Retina (tissue), 1 donor: ENCODE measurements at regions not wholly inside any gene's neighbourhood (a gene's known extent, or its start where the extent isn't known, plus 50 kb on each side); places are given as distances from the start of the nearest gene placed in this dataset.
"Not testable (repeated sequence)": the region's sequence is repeated elsewhere in the genome, so short reads cannot be mapped to it uniquely, and the experiment has no call there.

Experiments used
- DNase-seq: peaks from one replicate; pipeline ENCODE4 v3.0.0-alpha.2; 2016

DNA sequence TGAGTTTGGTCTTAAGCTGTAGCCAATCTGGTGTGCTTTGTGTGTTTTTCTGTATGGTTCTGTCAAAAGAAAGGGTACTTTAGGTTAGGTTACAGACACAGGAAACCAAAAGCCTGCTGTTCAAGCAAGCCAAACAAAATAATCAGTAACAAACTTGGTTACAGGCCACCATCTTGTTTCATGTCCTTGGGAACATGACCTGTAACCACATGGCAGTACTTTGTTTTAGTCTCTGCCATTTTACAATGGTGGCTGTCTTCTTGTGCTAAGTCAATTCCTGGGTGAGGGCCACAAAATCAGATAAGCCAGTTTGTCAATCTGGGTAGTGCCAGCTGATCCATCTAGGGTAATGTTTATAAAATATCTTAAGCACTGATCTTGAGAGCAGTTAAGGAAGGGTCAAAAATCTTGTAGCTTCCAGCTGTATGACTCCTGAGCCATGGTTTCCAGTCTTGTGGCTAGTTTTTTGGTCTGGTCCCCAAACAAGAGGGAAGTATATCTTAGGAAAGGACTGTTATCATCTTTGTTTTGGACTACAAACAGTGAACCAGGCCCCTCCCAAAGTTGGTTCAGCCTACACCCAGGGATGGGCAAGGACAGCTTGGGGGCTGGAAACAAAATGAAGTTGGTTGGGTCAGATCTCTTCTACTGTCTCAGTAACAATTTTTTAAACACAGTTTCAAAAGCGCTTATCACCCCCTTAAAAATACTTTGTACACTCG lies 90.0 kb downstream of the IGLL5 start:
- no peak for DNase-seq

DNA sequence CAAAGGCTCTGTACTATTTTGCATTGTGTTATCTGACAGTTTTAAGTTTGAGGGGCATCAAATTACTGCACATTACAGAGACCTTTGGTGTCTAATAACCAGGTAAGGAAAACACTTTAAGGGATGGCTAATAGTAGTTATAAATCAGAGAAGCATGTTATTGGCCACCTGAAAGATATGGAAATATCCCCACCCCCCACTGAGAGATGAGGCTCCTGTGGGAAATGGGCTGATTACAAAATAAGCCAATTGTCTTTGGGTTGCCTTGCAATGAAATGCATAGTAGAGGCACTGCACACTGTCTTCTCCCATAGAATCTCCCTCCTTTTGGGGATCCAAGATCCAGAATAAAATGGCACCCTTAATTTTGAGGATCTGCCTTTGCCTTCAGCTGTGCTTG lies 91.0 kb downstream of the IGLL5 start:
- DNase-seq, result no peak

DNA sequence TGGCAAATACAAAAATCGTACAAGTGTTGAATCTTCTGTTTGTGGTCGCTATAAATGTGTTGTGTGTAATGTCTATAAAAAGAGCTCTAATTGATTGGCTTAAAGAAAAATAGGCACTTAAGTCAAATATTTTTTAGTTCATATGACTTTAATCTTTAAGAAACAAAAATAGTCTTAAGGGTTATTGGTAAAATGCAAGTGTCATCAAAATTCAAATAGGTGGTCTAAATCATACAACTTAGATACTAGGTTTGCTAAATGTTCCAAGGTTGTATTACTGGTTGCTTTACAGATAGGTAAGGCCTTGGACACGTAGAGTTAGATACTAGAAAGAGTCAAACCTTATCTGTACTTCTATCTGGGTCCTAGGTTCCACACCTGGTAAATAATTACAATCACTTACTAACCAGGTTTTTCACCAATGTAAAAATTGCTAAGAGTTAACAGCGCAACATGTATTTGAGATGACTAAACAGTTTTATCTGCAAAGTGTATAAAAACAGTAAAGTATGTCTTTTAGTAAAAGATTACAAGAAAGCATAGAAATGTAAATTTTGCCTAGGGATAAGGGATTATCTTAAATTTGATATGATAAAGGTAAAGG lies 91.1 kb upstream of the GNAZ start:
- no peak for DNase-seq

DNA sequence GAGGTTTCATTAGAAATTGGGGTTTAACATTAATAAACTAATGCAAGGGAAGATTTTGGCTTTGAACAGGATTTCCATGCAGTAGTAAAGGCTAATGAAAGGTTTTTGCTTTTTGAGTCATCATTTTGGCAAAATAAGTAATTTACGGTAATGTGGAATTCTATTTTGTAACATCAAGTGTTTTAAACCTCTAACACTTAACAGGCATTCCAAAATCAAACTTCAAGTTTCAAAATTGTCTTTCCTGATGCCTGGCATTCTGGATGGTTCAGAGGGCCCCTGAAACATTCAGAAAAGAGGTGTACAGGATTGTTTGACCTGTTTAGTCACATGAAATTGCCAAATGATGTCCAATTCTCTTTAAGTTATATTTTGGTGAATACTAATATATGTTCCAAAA lies 90.4 kb upstream of the GNAZ start:
- no peak for DNase-seq

DNA sequence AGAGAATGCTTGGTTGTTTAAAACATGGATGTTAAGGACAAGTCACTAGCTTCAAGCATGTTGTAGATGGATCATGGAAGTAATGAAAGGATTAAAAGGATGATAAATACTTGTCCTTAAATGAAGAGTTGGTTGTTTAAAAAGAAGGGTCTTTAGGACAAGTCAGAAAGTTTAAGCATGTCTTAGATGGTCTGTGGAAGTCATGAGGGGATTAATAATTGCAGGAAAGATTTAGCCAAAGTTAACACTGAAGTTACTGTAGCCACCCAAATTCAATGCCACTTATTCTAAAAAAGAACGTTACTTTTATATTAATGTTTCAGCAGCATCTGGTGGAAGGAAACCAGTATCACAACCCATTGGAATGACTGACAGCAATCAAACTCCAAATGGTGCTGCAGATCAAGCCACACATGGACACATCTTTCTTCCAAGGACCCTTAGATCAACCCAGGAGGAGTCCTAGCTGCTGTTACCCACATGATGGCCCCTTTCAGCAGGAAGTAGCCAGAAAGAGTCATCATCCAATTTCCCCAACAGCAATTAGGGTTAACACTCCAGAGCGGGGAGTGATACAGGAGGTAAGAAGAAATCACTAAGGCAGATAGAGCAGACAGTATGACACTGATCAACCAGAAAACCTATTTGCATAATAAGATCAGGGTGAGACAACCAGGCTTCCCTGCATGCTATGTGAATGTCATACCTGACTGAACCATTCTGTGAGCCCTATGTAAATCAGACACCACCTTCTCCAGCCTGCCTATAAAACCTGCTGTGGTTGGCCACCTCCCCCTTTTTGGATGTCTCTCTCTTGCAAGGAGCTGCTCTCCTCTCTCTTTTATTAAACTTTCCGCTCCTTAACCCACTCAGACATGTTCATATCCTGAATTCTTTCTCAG lies 88.4 kb upstream of the GNAZ start:
- no peak for DNase-seq

DNA sequence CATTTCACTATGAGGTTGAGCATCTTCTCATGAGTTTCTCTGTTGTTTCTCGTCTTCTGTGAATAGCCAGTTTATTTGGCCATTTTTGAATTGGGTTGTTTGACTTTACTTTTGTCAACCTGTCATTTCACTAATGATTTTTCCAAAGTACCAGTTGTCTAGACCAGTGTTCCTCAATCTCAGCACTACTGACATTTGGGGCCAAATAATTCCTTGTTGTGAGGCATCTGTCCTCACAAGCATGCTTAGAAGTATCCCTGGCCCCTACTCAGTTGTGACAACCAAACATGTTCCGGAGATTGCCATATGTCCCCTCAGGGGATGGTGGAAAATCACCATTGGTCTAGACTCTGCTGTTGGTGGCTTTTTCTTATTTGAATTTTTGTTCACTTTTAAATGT lies 87.7 kb upstream of the GNAZ start:
- DNase-seq, result no peak

DNA sequence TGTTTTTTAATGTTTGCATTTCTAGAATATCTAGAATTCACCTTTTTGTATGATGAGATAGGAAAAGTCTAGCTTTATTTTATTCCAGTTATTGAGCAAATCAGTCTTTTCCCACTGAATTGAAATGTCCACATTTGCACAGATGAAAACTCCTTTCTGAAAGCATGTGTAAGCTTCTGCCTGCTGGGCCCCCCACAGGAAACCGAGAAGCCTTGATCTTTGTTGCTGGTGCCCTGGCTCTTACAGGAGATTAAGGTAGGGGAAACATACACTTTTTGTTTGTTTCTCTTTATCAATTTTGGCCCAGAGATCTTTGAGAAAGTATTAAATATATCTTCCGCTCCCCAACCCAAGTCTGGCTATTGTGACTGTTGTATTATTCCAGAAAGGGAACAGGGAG lies 87.2 kb upstream of the GNAZ start:
- no peak for DNase-seq

DNA sequence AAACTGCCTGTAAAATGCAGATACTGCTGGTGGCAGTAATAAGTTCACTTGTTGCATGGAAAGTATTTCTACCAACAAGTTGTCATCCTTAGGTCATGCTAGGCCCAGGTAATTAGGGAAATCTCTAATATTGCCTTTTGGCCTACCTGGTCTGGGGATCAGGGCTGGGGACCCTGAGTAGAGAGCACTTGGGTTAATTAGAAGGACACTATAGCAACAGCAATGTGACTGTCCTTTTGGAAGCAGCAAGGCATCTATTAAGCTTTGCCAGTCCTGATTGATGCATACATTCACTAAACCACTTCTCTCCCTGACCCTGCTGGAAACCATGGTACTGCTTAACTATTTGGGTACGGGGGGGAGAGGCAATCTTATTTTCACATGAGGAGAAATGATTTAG lies 86.5 kb upstream of the GNAZ start:
- DNase-seq, result no peak

DNA sequence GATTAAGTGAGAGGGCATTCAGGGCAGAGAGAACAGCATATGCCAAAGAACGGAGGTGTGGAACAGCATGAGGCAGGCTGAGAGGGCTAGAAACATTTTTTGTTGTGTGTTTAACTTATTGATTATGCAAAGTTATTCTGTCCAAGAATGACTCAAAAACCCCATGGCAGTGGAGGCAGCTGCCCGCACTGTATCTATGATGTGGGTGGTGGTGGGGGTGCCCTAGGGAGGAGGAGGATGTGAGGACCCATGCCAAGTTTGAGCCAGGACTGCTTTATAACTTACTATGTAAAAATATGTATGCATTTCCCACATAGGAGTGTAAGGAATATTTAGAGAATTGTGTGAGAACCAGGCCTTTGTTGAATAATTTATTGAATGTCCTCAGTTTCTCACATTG lies 85.4 kb upstream of the GNAZ start:
- DNase-seq, result no peak

DNA sequence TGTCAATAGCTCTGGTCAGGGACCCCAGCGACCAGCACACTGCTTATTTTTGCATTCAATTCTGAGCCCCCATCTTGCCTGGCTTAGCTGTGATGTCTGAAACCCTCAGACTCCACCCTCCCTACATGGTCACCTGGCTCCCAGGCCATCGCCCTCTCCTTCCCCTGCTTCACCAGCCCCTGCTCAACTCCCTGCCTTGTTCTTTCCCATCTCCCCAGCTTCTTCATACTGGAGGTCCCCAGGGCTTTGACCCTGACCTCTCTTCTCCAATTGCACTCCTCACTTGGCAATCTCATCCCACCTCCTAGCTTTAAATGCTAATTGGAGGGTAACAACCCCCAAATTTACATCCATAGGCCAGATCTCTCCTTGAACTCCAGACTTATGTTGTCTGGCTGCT lies 84.3 kb upstream of the GNAZ start:
- no peak for DNase-seq

DNA sequence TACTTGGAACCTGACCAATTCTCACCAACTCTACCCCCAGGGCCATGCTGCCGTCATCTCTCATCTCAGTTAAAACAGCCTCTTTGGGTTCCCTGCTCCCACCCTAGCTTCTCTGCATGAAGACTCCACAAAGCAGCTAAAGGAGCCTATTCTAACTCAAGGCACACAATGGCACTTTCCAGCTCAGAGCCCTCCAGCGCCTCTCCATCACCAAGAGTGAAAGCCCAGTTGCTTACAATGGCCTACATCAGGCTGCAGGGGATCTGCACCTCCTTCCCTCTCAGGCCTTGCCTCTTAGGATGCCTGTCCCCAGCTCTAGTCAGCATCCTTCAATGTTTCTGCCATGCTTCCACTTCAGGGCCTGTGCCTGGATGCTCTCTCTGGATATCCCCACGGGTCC lies 83.7 kb upstream of the GNAZ start:
- DNase-seq, result no peak

DNA sequence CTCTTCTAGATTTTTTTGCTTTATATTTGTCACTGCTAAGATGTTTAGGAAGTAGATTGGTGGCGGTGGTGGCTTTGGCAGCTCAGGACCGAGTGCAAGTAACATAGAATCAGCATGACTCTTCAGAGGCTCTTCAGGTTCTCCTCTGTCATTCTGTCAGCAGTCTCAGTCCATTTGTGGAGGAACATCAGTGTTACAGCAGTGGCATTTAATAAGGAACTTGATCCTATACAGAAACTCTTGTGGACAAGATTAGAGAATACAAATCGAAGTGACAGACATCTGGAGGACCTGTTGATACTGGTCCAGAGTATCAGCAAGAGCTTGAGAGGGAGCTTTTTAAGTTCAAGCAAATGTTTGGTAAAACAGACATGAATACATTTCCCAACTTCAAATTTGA lies 82.2 kb upstream of the GNAZ start:
- no peak for DNase-seq

DNA sequence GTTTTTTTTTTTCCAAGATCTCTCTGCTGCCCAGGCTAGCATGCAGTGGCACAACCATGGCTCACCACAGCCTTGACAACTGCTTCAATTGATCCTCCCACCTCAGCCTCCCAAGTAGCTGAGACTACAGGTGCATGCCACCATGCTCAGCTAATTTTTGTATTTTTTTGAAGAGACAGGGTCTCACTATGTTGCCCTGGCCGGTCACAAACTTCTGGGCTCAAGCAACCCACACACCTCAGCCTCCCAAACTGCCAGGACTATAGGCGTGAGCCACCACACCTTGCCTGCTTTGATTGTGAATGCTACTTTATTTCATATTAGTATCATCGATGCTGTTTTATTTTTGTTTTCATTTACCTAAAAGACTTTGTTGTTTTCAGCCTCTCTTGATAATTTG lies 81.5 kb upstream of the GNAZ start:
- DNase-seq, result no peak

DNA sequence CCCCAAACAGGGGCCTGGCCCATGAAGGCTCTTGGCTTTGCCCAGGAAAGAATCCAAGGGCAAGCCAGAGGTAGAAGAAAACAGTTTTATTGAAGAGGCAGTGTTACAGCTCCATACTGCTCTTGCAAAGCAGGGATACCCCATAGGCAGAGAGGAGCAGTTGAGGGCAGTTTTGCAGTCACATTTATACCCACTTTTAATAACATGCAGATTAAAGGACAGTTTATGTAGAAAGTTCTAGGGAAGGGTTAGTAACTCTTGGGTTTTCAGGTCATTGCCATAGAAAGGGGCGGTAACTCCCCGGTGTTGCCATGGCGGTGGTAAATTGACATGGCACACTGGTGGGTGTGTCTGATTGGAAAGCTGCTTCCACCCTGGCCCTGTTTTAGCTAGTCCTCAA lies 80.5 kb upstream of the GNAZ start:
- no peak for DNase-seq

DNA sequence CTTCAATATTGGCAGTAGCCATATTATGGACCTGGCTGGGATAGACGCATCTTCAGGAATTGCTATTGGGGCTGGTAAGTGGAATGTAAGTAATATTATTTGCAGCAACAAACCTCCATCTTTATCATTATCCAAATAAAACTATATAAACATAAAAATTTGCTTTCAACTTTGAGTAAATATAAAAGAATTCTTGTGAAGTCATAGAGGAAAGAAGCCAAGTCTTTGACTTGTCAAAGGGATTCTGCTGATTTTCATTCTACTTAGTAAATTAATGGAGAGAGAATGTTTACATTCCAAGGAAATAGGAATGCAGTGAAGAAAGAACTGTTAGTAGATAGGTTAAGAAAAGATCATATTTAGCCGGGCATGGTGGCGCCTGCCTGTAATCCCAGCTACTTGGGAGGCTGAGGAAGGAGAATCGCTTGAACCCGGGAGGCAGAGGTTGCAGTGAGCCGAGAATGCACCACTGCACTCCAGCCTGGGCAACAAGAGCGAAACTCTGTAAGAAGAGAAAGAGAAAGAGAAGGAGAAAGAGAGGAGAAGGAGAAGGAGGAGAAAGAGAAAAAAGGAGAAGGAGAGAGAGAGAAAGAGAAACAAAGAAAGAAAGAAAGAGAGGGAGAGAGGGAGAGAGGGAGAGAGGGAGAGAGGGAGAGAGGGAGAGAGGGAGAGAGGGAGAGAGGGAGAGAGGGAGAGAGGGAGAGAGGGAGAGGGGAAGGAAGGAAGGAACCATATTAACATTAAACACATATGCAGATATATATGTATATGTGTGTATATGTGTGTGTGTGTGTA lies 79.4 kb upstream of the GNAZ start:
- DNase-seq, result not testable (repeated sequence)

DNA sequence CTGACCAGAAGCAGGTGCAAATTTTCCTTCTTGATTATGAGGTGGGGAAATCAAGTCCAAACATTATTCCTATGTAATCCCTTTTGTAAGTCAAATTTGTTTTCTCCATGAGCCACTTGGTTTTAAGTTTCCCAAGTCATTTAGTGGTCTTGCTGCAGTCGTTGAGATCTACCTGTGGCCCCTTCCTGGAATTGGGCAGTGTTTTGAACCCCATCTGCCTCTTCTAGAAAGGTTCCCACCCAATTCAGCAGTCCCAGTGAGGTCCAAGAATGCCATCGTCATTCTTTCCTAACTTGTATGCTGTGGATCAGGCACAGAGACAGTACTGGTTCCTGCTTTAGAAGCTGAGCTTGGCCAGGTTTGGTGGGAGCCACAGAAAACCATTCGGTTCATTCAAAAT lies 77.8 kb upstream of the GNAZ start:
- DNase-seq, result no peak

DNA sequence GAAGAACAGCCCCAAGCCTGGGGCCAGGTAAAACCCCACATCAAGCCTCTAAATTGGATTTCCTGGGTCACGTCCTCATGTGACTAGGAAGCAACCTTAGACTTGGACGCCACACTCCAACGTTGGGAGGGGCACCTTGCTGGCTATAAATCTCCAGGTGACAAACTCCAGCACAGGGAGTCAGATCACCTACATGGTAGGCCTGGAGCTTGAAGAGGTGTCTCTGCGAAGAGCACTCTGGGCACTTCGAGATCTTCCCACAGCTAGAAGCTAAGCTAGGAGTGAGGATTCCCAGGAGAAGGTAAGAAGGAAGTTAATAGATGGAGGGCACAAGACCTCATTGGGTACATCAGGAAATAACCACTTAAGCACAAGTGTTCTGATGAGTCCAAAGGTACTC lies 77.1 kb upstream of the GNAZ start:
- no peak for DNase-seq

DNA sequence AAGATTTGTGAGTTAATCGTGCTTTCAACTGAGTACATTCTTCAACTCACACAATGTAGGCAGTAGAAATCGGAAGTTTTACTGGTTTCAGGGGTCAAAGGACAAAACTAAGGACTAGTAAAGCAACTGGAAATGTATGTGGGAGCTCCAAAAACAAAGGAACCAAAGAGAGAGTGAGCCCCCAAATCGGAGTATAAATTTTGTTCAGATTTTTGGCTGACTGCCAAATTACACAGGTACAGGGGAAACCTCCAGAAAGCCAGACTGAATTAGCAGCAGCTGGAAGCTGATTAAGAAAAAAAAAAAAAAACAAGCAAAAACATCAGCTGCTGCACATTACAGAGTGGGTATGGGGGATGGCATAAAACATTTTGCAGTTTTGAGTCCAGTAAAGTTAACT lies 75.2 kb upstream of the GNAZ start:
- DNase-seq, result no peak

DNA sequence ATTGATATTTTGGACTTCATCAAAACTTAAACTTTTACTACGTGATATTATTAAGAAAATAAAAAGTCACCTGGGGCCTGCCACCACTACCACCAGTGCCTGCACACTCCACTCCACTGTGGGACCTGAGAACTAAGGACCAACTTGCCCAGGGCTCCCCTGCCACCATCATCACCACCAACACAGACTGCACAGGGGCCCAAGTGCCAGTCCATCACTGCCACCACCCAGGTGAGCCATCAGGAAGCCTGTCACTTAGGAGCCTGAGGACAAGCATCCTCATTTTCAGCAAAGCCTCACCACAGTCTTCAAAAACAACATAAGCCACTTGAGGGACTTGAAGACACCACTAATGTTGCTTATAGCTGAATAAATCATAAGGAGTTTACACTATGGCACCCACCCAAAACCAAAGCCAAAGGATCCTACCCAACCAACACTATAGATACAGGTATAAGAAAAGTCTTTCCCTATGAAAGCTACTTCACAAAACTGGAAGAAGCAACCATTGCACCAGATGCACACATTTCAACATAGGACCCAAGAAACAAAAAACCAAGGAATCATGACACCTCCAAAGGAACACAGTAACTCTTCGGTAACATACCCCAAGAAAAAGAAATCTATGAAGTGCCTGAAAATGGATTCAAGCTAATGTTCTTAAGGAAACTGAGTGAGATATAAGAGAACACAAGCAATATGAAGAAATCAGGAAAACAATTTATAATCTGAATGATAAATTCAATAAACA lies 73.6 kb upstream of the GNAZ start:
- no peak for DNase-seq

DNA sequence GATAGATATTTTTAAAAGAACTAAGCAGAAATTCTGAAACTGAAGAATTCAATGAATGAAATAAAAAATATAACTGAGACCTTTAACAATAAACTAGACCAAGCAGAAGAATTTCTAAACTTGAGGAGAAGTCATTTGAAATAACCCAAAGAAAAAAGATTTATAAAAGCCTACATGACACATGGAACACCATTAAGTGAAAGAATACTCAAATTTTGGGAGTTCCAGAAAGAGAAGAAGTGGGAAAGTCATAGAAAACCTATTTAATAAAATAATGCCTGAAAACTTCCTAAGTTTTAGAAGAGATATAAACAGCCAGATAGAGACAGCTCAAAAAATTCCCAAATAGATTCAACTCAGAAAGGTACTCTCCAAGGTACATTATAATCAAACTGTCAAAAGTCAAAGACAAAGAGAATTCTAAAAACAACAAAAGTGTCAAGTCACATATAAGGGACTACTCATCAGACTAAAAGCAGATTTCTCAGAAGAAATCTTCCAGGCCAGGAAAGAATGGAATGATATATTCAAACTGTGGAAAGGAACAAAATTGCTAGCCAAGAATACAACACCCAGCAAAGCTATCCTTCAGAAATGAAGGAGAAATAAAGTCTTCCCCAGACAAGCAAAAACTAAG lies 72.9 kb upstream of the GNAZ start:
- DNase-seq, result no peak

DNA sequence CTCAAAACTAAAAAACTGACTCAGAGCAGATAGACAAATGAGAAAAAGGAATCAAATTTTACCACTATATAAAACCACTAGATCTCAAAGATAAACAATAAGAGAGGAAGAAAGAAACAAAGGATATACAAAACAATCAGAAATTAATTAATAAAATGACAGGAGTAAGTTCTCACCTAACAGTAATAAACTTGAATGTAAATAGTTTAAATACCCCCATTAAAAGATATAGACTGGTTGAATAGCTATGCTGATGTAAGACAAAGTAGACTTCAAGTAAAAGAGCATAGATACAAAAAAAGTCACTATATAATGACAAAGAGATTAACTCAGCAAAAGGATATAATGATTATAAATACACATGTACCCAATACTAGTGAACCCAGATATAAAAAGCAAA lies 72.3 kb upstream of the GNAZ start:
- no peak for DNase-seq

DNA sequence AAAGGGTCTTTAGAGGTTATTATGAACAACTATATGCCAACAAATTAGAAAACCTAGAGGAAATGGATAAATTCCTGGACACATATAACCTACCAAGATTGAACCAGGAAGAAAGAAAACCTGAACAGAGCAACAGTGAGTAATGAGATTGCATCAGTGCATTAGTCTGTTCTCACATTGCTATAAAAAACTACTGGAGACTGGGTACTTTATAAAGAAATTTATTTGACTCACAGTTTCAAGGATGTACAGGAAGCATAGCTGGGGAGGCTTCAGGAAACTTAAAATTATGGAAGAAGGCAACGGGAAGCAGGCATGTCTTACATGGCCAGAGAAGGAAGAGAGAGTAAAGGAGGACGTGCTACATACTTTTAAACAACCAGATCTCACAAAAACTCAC lies 70.8 kb upstream of the GNAZ start:
- DNase-seq, result no peak
